KMS-11 (cell line): ENCODE measurements at regions not wholly inside any gene's neighbourhood (a gene's known extent, or its start where the extent isn't known, plus 50 kb on each side); places are given as distances from the start of the nearest gene placed in this dataset.

ENCODE experiments used
- H2AFZ ChIP-seq: fragments of 200-600 bp; sonication (generic); 2 replicates; pipeline ENCODE4 v1.6.1; 2016; ENCODE audit warnings: antibody characterized with exemption, mixed run types, low read depth
- H3K27ac ChIP-seq: fragments of 200-600 bp; sonication (generic); 2 replicates; pipeline ENCODE4 v1.6.1; 2016; ENCODE audit warnings: mild to moderate bottlenecking, mixed run types
- H3K27me3 ChIP-seq: fragments of 200-600 bp; sonication (generic); 2 replicates; pipeline ENCODE4 v1.6.1; 2017; ENCODE audit warnings: mild to moderate bottlenecking, low read depth, mixed run types, moderate library complexity; ENCODE audit not compliant: insufficient read depth
- H3K36me3 ChIP-seq: fragments of 200-600 bp; sonication (generic); 2 replicates; pipeline ENCODE4 v1.6.1; 2017; ENCODE audit warnings: mild to moderate bottlenecking, mixed run types; ENCODE audit not compliant: insufficient read depth
- H3K4me1 ChIP-seq: fragments of 200-600 bp; sonication (generic); 2 replicates; pipeline ENCODE4 v1.6.1; 2016; ENCODE audit warnings: mild to moderate bottlenecking, low read depth, mixed run types; ENCODE audit not compliant: poor library complexity, severe bottlenecking
- H3K4me2 ChIP-seq: fragments of 200-600 bp; sonication (generic); 2 replicates; pipeline ENCODE4 v1.7.0; 2016; ENCODE audit warnings: mild to moderate bottlenecking, mixed run types
- H3K4me3 ChIP-seq: fragments of 200-600 bp; sonication (generic); IDR thresholded peaks from 2 replicates; pipeline ENCODE4 v1.6.1; 2017; ENCODE audit warnings: low read depth, low read length, mixed read lengths; ENCODE audit not compliant: insufficient read depth
- H3K79me2 ChIP-seq: fragments of 200-600 bp; sonication (generic); 2 replicates; pipeline ENCODE4 v1.6.1; 2016; ENCODE audit warnings: low read depth, mixed run types; ENCODE audit not compliant: insufficient read depth
- H3K9ac ChIP-seq: fragments of 200-600 bp; sonication (generic); 2 replicates; pipeline ENCODE4 v1.6.1; 2016; ENCODE audit warnings: mild to moderate bottlenecking, mixed run types
- H4K20me1 ChIP-seq: fragments of 200-600 bp; sonication (generic); 2 replicates; pipeline ENCODE4 v1.6.1; 2016; ENCODE audit warnings: mild to moderate bottlenecking, mixed run types; ENCODE audit not compliant: insufficient read depth
- TF ChIP-seq, protein P1 (sequence below): fragments of 200-600 bp; sonication (generic); conservative IDR thresholded peaks from 2 replicates; pipeline ENCODE4 v1.6.1; 2017; ENCODE audit warnings: low read depth, mild to moderate bottlenecking, antibody characterized with exemption, low read length, moderate library complexity, mixed read lengths

GRCh38 chr4:147034372-147034771, 88.7 kb upstream of the TTC29 start:
- no peak overlapping the region for H3K9ac ChIP-seq
- no peak overlapping the region for H3K27ac ChIP-seq
- no peak overlapping the region for H3K4me2 ChIP-seq
- H4K20me1 ChIP-seq: no peaks in the 10 kb centered on the region
- no peak overlapping the region for H3K4me3 ChIP-seq
- no peaks in the 10 kb centered on the region for H3K79me2 ChIP-seq
- TF ChIP-seq, protein P1, sequence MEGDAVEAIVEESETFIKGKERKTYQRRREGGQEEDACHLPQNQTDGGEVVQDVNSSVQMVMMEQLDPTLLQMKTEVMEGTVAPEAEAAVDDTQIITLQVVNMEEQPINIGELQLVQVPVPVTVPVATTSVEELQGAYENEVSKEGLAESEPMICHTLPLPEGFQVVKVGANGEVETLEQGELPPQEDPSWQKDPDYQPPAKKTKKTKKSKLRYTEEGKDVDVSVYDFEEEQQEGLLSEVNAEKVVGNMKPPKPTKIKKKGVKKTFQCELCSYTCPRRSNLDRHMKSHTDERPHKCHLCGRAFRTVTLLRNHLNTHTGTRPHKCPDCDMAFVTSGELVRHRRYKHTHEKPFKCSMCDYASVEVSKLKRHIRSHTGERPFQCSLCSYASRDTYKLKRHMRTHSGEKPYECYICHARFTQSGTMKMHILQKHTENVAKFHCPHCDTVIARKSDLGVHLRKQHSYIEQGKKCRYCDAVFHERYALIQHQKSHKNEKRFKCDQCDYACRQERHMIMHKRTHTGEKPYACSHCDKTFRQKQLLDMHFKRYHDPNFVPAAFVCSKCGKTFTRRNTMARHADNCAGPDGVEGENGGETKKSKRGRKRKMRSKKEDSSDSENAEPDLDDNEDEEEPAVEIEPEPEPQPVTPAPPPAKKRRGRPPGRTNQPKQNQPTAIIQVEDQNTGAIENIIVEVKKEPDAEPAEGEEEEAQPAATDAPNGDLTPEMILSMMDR: no peak
- no peaks in the 10 kb centered on the region for H3K4me1 ChIP-seq
- no peak overlapping the region for H2AFZ ChIP-seq
- no peaks in the 10 kb centered on the region for H3K36me3 ChIP-seq
- H3K27me3 ChIP-seq: no peaks in the 10 kb centered on the region

GRCh38 chr4:147037069-147037468, 91.4 kb upstream of the TTC29 start:
- Histone ChIP-seq H3K79me2 (no peaks in the 10 kb centered on the region), H3K4me1 (no peaks in the 10 kb centered on the region), H2AFZ (no peak overlapping the region), H3K4me2 (no peak overlapping the region), H4K20me1 (no peaks in the 10 kb centered on the region), H3K4me3 (no peak overlapping the region), H3K36me3 (no peaks in the 10 kb centered on the region), H3K27ac (no peak overlapping the region), H3K27me3 (no peaks in the 10 kb centered on the region), H3K9ac (no peak overlapping the region)
- TF ChIP-seq, protein P1: no peak

GRCh38 chr4:147039976-147040575, 94.4 kb upstream of the TTC29 start:
- Histone ChIP-seq H3K27ac (no peak overlapping the region), H3K79me2 (no peaks in the 10 kb centered on the region), H3K9ac (no peak overlapping the region), H3K4me2 (no peak overlapping the region), H3K4me1 (no peaks in the 10 kb centered on the region), H4K20me1 (no peaks in the 10 kb centered on the region), H3K4me3 (no peak overlapping the region), H3K27me3 (no peaks in the 10 kb centered on the region), H2AFZ (no peak overlapping the region), H3K36me3 (no peaks in the 10 kb centered on the region)
- TF ChIP-seq, protein P1: no peak

DNA sequence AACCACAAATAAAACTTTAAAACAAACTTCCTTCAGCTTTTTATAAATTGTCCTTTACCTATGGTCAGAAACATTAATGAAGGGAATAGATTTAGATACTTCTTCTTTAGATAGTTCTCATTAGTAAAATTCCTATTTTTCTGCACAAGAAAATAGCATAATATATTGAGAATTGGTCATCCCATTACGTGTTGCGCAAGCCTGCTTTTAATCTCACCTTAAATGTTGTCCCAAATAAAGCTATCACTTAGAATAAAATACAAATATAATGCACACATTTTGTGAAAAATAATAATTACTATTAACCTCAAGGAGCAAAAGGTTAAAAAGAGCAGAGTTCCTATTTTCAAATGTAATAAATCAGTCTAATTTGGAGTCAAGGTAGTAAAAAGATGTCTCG, 95.2 kb upstream of the TTC29 start:
- no peak overlapping the region for H3K9ac ChIP-seq
- no peak overlapping the region for H3K4me3 ChIP-seq
- no peak overlapping the region for H2AFZ ChIP-seq
- H3K4me1 ChIP-seq: no peaks in the 10 kb centered on the region
- H3K27ac ChIP-seq: no peak overlapping the region
- H3K79me2 ChIP-seq: no peaks in the 10 kb centered on the region
- TF ChIP-seq, protein P1: no peak
- no peaks in the 10 kb centered on the region for H3K27me3 ChIP-seq
- no peaks in the 10 kb centered on the region for H4K20me1 ChIP-seq
- H3K4me2 ChIP-seq: no peak overlapping the region
- no peaks in the 10 kb centered on the region for H3K36me3 ChIP-seq
